ENCODE measurements at regions not wholly inside any gene's neighbourhood (a gene's known extent, or its start where the extent isn't known, plus 50 kb on each side); places are given as distances from the start of the nearest gene placed in this dataset.
"Not testable (repeated sequence)": the region's sequence is repeated elsewhere in the genome, so short reads cannot be mapped to it uniquely, and the experiment has no call there.

- DNase-seq (ENCODE audit: low read depth): no peak
Observed at GRCh38 chr5:159503236-159503635, 172.9 kb upstream of the IL12B start.

- no peak for DNase-seq (ENCODE audit: low read depth)
Observed at GRCh38 chr5:159504106-159504856, 174.0 kb upstream of the IL12B start.

DNA sequence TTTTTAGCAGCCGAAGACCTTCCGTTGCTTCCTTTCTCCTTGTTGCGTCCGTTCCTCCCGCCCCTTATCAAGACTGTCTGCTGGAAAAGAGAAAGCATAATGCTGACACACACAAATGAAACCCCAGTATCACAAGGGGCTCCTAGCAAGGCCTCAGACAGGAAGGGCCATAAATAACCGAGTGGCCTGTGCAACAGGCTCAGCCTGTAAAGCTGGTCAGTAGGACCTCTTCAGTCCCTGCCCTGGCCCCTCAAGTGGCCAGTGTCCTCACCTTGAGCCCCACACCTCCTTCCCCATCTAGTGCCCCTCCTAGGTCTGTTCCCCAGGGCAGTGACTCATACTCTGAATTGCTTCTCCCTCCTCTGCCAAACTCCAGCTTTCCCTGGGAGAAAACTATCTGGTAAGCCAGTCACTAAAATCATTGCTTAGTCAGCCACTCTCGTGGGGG is 174.6 kb upstream of the IL12B start:
- DNase-seq (ENCODE audit: low read depth): no peak

DNA sequence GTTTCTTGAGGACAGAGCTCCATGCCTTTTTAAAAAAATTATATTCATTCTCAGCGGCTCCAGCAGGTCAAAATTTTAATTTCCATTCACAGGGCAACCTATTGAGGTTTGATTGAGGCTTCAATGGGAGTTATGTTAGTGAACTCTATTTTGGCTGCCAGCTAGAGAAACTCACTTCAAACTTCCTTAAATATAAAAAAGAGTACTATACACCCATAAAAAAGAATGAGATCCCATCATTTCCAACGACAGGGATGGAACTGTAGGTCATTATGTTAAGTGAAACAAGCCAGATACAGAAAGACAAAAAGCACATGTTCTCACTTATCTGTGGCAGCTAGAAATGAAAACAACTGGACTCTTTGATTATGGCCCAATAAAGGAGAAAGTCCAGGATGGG is 176.8 kb upstream of the IL12B start:
- DNase-seq (ENCODE audit: low read depth): no peak

DNA sequence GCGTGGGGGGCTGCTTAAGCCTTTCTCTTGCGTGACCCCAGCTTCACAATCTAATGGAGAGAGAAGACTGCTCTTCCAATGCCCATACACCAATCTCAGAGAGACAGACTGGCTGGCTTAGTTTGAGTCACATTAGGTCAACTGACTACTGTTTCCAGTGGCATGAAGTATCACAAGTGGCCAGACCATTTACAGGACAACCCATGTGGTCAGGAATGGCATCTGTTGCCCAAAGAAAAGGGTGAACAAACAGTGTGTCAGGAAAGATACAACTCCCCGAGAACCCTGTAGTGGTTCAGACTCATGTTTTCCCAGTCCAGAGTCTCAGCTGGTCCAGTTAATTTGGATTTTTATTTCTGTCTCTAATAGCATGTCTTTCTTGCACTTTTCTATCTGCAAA is 177.4 kb upstream of the IL12B start:
- DNase-seq (ENCODE audit: low read depth): no peak

- no peak for DNase-seq (ENCODE audit: low read depth)
Observed at GRCh38 chr5:159508344-159508743, 178.1 kb upstream of the IL12B start.

DNA sequence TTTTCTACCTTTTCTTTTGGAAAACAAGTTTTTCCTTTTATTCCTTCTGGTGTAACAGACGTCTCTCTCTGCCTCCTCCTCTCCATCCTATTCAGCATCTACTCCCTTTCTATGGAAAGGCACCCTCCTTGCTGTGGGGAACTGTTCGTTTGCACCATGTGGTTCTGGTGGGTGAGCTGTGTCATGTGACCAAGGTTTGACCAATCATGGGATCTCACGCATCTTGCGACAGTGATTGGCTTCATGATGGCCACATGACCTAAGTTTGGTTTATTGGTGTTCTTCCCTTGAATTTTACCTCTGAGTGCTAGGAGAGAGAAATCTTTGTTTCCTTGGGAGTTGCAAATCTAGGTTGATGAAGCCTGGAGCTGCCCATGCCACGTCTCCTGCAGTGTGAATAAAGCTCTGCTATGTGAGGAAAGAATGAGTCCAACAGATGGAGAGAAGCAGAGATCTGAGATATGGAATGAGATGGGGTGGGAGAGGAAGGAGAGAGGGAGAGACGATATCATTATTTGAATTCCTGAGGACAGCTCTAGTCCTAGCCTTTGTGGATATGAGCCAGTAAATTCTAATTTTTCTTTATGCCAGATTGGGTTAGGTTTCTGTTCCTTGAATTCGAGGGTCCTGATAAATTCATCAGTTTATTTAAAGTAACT is 178.8 kb upstream of the IL12B start:
- DNase-seq (ENCODE audit: low read depth): no peak

- no peak for DNase-seq (ENCODE audit: low read depth)
Observed at GRCh38 chr5:159510282-159510681, 180.0 kb upstream of the IL12B start.

GRCh38 chr5:159511570-159511969 is 181.3 kb upstream of the IL12B start:
- no peak for DNase-seq (ENCODE audit: low read depth)

DNA sequence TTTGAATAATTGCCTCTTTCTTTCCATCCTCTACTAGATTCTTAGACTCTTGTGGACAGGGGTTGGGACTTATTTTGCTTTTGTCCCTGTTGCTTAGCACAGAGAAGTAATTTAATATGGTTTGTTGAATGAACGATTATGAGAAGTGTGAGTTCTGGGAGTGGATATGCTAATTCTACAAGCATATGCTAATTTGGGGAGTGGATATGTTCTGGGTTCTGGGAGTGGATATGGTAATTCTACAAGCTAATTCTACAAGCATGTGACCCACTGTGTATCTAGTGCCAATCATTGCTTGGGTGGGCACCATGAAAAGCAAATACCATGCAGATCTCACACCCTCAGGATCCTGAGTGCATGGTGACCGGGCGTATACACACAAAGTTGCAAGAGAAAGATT is 181.8 kb upstream of the IL12B start:
- DNase-seq (ENCODE audit: low read depth): no peak

- DNase-seq (ENCODE audit: low read depth): no peak
Observed at GRCh38 chr5:159514229-159514810, 184.0 kb upstream of the IL12B start.

DNA sequence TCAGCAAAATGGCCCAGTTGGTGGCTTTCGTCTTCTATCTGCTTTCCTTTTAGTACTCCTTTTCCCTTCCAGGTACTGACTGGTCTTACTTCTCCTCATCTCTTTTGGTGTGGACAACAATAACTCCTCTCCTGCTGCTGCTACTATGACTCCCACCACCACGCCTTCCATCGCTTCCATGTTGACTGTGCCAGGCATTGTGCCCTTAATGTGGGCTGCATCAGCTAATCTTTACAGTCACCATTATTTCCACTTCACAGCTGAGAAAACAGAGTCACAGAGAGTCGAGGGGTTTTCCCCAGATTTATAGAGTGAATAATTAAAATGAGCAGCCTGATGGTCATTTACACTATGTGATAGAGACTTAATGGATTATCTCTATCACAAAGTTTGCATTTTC is 184.9 kb upstream of the IL12B start:
- no peak for DNase-seq (ENCODE audit: low read depth)

DNA sequence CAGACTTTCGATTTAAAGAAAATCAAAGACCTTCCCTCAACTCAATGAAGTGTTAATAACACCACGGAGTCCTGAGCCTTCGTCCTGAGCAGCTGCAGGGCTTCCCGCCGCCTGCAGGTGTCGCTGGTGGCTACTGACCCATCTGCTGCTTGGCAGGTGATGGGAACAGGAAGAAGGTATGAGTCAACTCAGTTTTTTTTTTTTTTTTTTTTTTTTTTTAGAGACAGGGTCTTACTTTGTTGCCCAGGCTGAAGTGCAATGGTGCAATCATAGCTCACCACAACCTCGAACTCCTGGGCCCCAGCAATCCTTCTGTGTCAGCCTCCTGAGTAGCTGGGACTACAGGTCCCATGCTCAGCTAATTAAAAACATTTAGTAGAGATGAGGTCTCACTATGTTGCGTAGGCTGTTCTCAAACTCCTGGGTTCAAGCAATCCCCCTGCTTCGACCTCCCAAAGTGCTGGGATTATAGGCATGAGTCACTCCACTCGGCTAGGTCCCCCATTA is 185.7 kb upstream of the IL12B start:
- peak; percentile 60 for DNase-seq (ENCODE audit: low read depth)

DNA sequence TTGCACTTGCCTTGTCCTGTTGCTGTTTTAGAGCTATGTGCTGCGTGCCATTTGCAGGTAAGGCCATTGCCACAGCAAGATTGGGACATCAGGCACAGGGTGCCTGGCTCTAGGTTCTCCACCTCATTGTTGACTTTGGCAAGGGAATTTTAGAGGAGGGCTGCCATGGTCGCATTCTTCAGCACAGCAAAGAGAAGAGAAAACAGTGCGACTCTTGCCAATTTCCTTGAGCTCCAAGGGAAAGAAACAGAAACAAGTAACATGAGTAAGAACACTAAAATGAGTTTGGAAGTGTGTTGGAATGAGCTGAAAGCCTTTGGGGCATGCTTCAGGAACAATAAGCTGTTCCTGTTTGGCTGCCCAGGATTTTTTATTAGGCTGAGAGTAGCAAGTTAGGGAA is 188.1 kb upstream of the IL12B start:
- no peak for DNase-seq (ENCODE audit: low read depth)

GRCh38 chr5:159519365-159519764 is 189.1 kb upstream of the IL12B start:
- DNase-seq (ENCODE audit: low read depth): no peak

- DNase-seq (ENCODE audit: low read depth): no peak
Observed at GRCh38 chr5:159522841-159523240, 192.6 kb upstream of the IL12B start.

- not testable (repeated sequence) for DNase-seq (ENCODE audit: low read depth)
Observed at GRCh38 chr5:159524279-159524678, 194.0 kb upstream of the IL12B start.

DNA sequence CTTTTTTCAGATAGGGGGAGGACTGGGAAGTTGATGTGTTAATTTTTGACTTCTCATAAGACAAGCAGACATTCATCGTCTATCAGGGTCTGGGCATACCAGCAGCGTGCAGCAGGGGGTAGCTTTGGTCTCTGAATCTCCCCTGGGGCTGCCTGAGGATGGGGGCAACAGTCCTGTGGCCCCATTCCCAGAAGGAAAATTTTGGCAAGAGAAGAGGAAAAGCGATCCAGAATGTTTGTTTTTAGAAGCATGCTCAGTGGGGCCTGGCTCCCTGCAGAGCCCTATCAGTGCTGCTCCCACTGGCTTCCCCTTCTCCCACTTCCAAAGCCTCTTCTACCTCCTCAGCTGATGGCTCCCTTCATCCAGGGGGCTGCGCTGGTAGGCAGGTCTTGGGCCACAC is 194.8 kb upstream of the IL12B start:
- DNase-seq (ENCODE audit: low read depth): no peak

GRCh38 chr5:159527546-159528254 is 197.4 kb upstream of the IL12B start:
- no peak for DNase-seq (ENCODE audit: low read depth)

DNA sequence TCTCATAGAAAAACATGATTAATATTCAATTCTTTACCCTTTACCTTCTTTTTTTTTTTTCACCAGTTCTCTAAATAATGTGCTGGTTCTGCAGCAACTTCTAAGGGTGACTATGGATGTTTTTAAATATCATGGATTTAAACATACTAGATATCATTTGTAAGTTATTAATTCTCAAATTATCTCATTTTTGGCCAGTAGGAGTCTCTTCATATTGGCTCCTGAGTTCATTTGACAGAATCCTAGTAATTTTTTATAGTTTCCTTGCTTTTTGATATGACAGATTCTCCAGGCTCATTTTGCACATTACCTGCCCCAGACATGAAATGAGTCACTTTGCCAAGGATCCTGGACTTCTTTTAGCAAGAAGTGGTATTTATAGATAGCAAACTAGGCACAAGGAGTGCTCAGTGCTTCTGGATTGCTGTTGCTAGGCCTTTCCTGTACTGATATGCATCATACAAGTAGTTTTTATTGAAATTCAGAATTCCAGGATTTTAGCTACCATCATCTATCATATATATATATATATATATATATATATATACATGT is 201.3 kb upstream of the IL12B start:
- no peak for DNase-seq (ENCODE audit: low read depth)

GRCh38 chr5:159533197-159533596 is 202.9 kb upstream of the IL12B start:
- no peak for DNase-seq (ENCODE audit: low read depth)

- no peak for DNase-seq (ENCODE audit: low read depth)
Observed at GRCh38 chr5:159536166-159536565, 205.9 kb upstream of the IL12B start.
